ENCODE measurements at regions not wholly inside any gene's neighbourhood (a gene's known extent, or its start where the extent isn't known, plus 50 kb on each side); places are given as distances from the start of the nearest gene placed in this dataset.

DNA sequence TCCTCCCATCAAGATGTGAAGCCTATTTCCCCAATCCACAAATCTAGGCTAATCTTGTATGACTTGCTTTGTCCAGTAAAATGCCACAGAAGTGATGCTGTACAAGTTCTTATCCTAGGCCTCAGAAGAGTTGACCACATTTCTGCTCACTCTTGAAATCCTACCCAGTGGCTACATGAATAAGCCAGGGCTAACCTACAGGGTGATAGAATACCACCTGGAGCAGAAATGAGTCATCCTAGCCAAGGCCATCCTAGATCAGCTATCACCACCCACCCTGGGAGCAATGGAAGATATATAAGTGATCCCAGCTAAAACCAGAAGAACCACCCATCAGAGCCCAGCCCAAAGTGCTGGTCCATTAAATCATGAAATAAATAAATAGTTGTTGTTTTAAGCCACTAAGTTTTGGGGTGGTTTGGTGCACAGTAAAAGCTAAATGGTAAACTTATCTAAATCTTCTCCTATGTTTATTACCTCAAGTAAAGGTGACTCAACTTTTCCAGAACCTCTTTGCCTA lies 105.1 kb downstream of the RPS29 start:
- TF ChIP-seq, protein P1, sequence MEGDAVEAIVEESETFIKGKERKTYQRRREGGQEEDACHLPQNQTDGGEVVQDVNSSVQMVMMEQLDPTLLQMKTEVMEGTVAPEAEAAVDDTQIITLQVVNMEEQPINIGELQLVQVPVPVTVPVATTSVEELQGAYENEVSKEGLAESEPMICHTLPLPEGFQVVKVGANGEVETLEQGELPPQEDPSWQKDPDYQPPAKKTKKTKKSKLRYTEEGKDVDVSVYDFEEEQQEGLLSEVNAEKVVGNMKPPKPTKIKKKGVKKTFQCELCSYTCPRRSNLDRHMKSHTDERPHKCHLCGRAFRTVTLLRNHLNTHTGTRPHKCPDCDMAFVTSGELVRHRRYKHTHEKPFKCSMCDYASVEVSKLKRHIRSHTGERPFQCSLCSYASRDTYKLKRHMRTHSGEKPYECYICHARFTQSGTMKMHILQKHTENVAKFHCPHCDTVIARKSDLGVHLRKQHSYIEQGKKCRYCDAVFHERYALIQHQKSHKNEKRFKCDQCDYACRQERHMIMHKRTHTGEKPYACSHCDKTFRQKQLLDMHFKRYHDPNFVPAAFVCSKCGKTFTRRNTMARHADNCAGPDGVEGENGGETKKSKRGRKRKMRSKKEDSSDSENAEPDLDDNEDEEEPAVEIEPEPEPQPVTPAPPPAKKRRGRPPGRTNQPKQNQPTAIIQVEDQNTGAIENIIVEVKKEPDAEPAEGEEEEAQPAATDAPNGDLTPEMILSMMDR (IDR thresholded peaks at IDR 0.05; ENCODE audit: low read depth, low read length, poor library complexity, severe bottlenecking) = no peak
- TF ChIP-seq EZH2phosphoT487 (IDR thresholded peaks at IDR 0.05; ENCODE audit: borderline replicate concordance, low read length) = no peak
